ENCODE measurements at regions not wholly inside any gene's neighbourhood (a gene's known extent, or its start where the extent isn't known, plus 50 kb on each side); places are given as distances from the start of the nearest gene placed in this dataset.
"Not testable (repeated sequence)": the region's sequence is repeated elsewhere in the genome, so short reads cannot be mapped to it uniquely, and the experiment has no call there.

DNA sequence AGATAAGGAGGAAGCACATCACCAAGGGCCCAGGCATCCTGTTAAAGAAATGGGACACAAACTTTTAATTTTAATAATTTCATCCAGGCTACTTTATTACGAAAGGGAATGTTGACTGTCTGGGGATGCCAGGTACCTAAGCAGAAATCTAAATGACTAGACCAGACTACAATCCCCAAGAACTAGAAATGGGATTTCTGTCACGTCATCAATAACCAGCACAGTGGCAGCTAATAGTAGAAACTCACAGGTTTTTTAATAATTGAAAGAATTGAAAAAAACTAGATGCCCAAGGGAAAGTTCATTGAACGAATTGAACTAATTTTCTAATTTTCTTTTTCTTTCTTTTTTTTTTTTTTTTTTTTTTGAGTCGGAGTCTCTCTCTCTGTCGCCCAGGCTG is 789.3 kb downstream of the IGSF11 start:
- H3K4me3 ChIP-seq (ENCODE audit: low read depth, low read length): no peak overlapping the region
- TF ChIP-seq CTCF (IDR thresholded peaks at IDR 0.05; ENCODE audit: low read depth, low read length): no peak

DNA sequence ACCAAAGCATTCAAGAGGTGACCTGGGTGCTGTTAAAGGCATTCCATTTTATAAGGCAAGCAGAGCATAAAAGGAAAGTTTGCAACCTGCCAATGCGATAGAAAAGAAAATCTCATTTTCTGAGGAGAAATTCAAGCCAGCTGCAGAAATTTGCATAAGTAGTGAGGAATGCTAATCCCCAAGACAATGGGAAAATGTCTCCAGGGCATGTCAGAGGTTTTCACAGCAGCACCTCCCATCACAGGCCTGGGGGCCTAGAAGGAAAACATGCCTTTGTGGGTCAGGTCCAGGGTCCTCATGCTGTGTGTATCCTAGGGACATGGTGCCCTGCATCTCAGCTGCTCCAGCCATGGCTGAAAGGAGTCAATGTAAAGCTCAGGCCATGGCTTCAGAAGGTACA is 775.8 kb downstream of the IGSF11 start:
- not testable (repeated sequence) for H3K4me3 ChIP-seq (ENCODE audit: low read depth, low read length)

DNA sequence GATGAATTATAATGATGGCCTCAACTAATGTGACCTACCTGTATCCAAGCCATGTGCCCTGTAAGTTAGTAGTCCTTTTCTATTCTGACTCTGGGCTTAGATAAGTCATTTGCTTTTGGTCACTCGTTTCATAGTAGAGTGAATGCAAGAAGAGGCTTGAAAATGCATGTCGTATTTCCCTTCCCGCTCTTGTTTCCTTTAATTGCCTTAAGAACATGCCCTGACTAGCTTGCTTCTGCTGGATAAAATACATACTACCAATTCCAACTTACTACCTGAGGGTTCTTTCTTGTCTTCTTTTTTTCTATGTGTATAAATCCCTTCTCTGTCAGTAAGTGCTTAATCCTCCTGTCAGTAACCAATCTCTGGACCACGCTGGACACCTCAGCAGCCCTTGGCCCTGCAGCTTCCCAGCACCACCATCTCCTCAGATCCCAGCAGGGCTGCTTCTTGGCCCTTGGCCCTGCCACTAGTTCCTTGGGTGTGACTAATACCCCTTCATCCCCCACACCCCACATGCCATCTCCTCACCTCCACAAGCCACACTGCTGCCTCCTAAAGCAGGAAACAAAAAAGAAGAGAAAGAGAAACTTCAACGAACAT is 771.7 kb downstream of the IGSF11 start:
- no peak overlapping the region for H3K4me3 ChIP-seq (ENCODE audit: low read depth, low read length)
- no peak for TF ChIP-seq CTCF (IDR thresholded peaks at IDR 0.05; ENCODE audit: low read depth, low read length)

- no peak overlapping the region for H3K4me3 ChIP-seq (ENCODE audit: low read depth, low read length)
- no peak for TF ChIP-seq CTCF (IDR thresholded peaks at IDR 0.05; ENCODE audit: low read depth, low read length)
Observed at GRCh38 chr3:118267588-118267987, 767.1 kb downstream of the IGSF11 start.

- H3K4me3 ChIP-seq (ENCODE audit: low read depth, low read length): no peak overlapping the region
- no peak for TF ChIP-seq CTCF (IDR thresholded peaks at IDR 0.05; ENCODE audit: low read depth, low read length)
Observed at GRCh38 chr3:118269537-118270125, 765.0 kb downstream of the IGSF11 start.

- no peak for TF ChIP-seq CTCF (IDR thresholded peaks at IDR 0.05; ENCODE audit: low read depth, low read length)
- H3K4me3 ChIP-seq (ENCODE audit: low read depth, low read length): no peak overlapping the region
Observed at GRCh38 chr3:118272991-118273390, 761.7 kb downstream of the IGSF11 start.

DNA sequence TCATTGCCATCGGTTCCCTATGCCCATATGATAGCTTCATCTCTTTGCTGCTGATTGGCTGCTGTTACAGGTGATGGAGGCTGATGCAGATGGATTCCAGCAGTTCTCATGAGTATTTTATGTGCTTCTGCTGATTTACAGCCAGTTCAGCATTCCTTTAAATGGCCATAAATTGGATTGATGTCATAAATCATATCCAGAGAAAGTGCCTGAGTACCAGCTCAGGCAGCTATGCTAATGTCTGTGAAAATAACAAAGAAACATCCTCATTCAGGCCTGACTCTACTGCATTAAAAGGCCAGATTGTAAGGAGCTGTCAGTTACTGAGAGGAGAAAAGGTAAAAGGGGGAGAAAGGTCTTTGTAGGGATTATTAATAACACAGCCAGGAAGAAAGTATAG is 756.8 kb downstream of the IGSF11 start:
- no peak for TF ChIP-seq CTCF (IDR thresholded peaks at IDR 0.05; ENCODE audit: low read depth, low read length)
- H3K4me3 ChIP-seq (ENCODE audit: low read depth, low read length): no peak overlapping the region

GRCh38 chr3:118292841-118293240 is 741.8 kb downstream of the IGSF11 start:
- no peak for TF ChIP-seq CTCF (IDR thresholded peaks at IDR 0.05; ENCODE audit: low read depth, low read length)
- no peak overlapping the region for H3K4me3 ChIP-seq (ENCODE audit: low read depth, low read length)

Measured in WI38 (cell line).